B cell (primary cell): ENCODE measurements at regions not wholly inside any gene's neighbourhood (a gene's known extent, or its start where the extent isn't known, plus 50 kb on each side); places are given as distances from the start of the nearest gene placed in this dataset.
A peak's percentile ranks its signal among the peaks of the same experiment; 100 is the strongest.
"Not testable (repeated sequence)": the region's sequence is repeated elsewhere in the genome, so short reads cannot be mapped to it uniquely, and the experiment has no call there.

ENCODE experiments used
- ATAC-seq: fragments of 200-7000 bp; cut with Tn5 transposase; one replicate; pipeline ENCODE4 v1.10.0; 2021; ENCODE audit warnings: low read depth, mild to moderate bottlenecking, moderate number of reproducible peaks, moderate library complexity
- CTCF ChIA-PET: fragments of 350-600 bp; sonication (Branson Sonifier 250); formaldehyde crosslinking; loops from one replicate; lab custom pipeline; 2021; ENCODE audit warnings: antibody characterized with exemption, inconsistent platforms; lab: Charles Lee
- POLR2A ChIA-PET: fragments of 350-600 bp; sonication (Branson Sonifier 250); formaldehyde crosslinking; loops from one replicate; lab custom pipeline; 2021; ENCODE audit warnings: antibody characterized with exemption; lab: Charles Lee
- DNase-seq: peaks from one replicate; pipeline ENCODE4 v3.0.0; 2013
- H2AFZ ChIP-seq: 2 replicates; pipeline ENCODE4 v1.6.1; 2012; ENCODE audit warnings: mild to moderate bottlenecking, low read depth, low read length; ENCODE audit not compliant: insufficient read depth, poor library complexity, severe bottlenecking
- H3K27ac ChIP-seq, 2 donors: 1 replicate in 1 of 2; 2 replicates in 1 of 2; pipeline ENCODE4 v1.5.1; 2012 to 2013; ENCODE audit warnings: low read length in 2 of 2, mild to moderate bottlenecking in 2 of 2, moderate library complexity in 1 of 2
- H3K27me3 ChIP-seq, 4 experiments: fragments of 200-600 bp in 1 of 4; sonication (generic) in 1 of 4; replicated peaks in 1 of 4; 1 replicate in 2 of 4; 2 replicates in 2 of 4; pipeline versions ENCODE4 v1.6.1 to v1.7.0; 2013 to 2016; ENCODE audit warnings: low read length in 3 of 4, mild to moderate bottlenecking in 2 of 4, mixed read lengths in 1 of 4, moderate library complexity in 1 of 4; ENCODE audit not compliant: insufficient read depth in 4 of 4, control insufficient read depth in 3 of 4; ENCODE audit errors: control extremely low read depth in 1 of 4
- H3K36me3 ChIP-seq, 2 experiments: replicated peaks in 1 of 2; 1 replicate in 1 of 2; 2 replicates in 1 of 2; pipeline versions ENCODE4 v1.6.1 to v1.7.1; 2013; ENCODE audit warnings: low read length in 1 of 2; ENCODE audit not compliant: insufficient read depth in 2 of 2, control insufficient read depth in 1 of 2; ENCODE audit errors: control extremely low read depth in 1 of 2, extremely low read depth in 1 of 2
- H3K4me1 ChIP-seq, 2 donors: fragments of 200-600 bp in 1 of 2; sonication (generic) in 1 of 2; 1 replicate in 1 of 2; 2 replicates in 1 of 2; pipeline versions ENCODE4 v1.5.1 to v1.6.1; 2013 to 2017; ENCODE audit warnings: low read length in 2 of 2; ENCODE audit not compliant: control insufficient read depth in 2 of 2, insufficient read depth in 2 of 2
- H3K4me2 ChIP-seq: replicated peaks from 2 replicates; pipeline ENCODE3; 2012; ENCODE audit warnings: mild to moderate bottlenecking, low read depth, low read length; ENCODE audit not compliant: poor library complexity, severe bottlenecking
- H3K4me3 ChIP-seq, 5 experiments: fragments of 200-600 bp in 1 of 5; sonication (generic) in 1 of 5; 1 replicate in 3 of 5; 2 replicates in 2 of 5; pipeline versions ENCODE4 v1.5.1 to v1.7.0; 2011 to 2016; ENCODE audit warnings: low read length in 4 of 5, mild to moderate bottlenecking in 4 of 5, low read depth in 2 of 5, control low read depth in 1 of 5, moderate library complexity in 1 of 5; ENCODE audit not compliant: insufficient read depth in 1 of 5; ENCODE audit errors: control extremely low read depth in 1 of 5, extremely low read depth in 1 of 5
- H3K79me2 ChIP-seq: fragments of 200-600 bp; sonication (generic); one replicate; pipeline ENCODE4 v1.6.0; 2016; ENCODE audit warnings: low read length; ENCODE audit not compliant: control insufficient read depth, insufficient read depth
- H3K9ac ChIP-seq: fragments of 200-600 bp; sonication (generic); 2 replicates; pipeline ENCODE4 v1.6.1; 2017; ENCODE audit warnings: mild to moderate bottlenecking, low read length, moderate library complexity
- H3K9me3 ChIP-seq, 3 donors: one replicate each; pipeline versions ENCODE4 v1.6.1 to v1.7.1; 2013; ENCODE audit warnings: low read length in 2 of 3; ENCODE audit not compliant: control insufficient read depth in 2 of 3, insufficient read depth in 1 of 3; ENCODE audit errors: control extremely low read depth in 1 of 3
- H4K20me1 ChIP-seq: 2 replicates; pipeline ENCODE4 v1.6.0; 2012; ENCODE audit warnings: mild to moderate bottlenecking, low read length; ENCODE audit not compliant: insufficient read depth, control insufficient read depth, poor library complexity, severe bottlenecking
- H3K27ac Mint-ChIP-seq: one replicate; pipeline ENCODE4 v1.8.0; 2021; ENCODE audit warnings: mixed read lengths
- H3K27me3 Mint-ChIP-seq: one replicate; pipeline ENCODE4 v1.8.0; 2021; ENCODE audit warnings: mixed read lengths
- H3K4me1 Mint-ChIP-seq: one replicate; pipeline ENCODE4 v1.8.0; 2021; ENCODE audit warnings: mixed read lengths
- H3K4me3 Mint-ChIP-seq: one replicate; pipeline ENCODE4 v1.8.0; 2021; ENCODE audit warnings: mixed read lengths
- H3K9me3 Mint-ChIP-seq: one replicate; pipeline ENCODE4 v1.8.0; 2022; ENCODE audit warnings: mixed read lengths; ENCODE audit not compliant: insufficient read depth
- WGBS: methylation state at CpG from one replicate; pipeline ENCODE4 v1.1.5; 2013; ENCODE audit warnings: missing lambda C conversion rate; ENCODE audit not compliant: insufficient coverage; 5-methylcytosine and 5-hydroxymethylcytosine counted together
- intact Hi-C: fragments of 100-400 bp; cut with micrococcal nuclease; formaldehyde crosslinking; loops from one replicate; pipeline ENCODE4 v1.10.0; 2022

- Mint-ChIP-seq H3K4me1 (peaks cover 12% of the 10 kb centered on the region), H3K27me3 (peaks cover 13% of the 10 kb centered on the region), H3K27ac (peak overlapping the region; percentile 84), H3K4me3 (peak overlapping the region; percentile 83)
- not testable (repeated sequence) for H3K9me3 ChIP-seq, H3K9ac ChIP-seq, H4K20me1 ChIP-seq, H3K4me2 ChIP-seq, H2AFZ ChIP-seq, H3K4me3 ChIP-seq, H3K36me3 ChIP-seq, H3K27ac ChIP-seq, H3K9me3 Mint-ChIP-seq, H3K4me1 ChIP-seq, H3K79me2 ChIP-seq
- WGBS, result 39% methylated on average over 48 of the region's 62 CpGs
- ChIA-PET POLR2A (interaction anchor here (0.6 kb wide), 1 partner anchor 184 kb away, joined by 4 read pairs; no protein-coding TSS in a partner anchor), CTCF (interaction anchor here (0.6 kb wide), 1 partner anchor 456 kb away, joined by 3 read pairs; no protein-coding TSS in a partner anchor)
- H3K27me3 ChIP-seq, result peaks cover 0 to 12% (median 2%) of the 10 kb centered on the region in 4 experiments
- DNase-seq (peak; percentile 45), ATAC-seq (peak; percentile 25)
- intact Hi-C loops, result loop anchor here (10.0 kb wide), 2 partner anchors 196 to 846 kb away; no protein-coding TSS in a partner anchor
These were observed 201.6 kb downstream of the USP22 start for GRCh38 chr17:20840987-20841865.

GRCh38 chr17:20842012-20842411, 200.8 kb downstream of the USP22 start:
- H3K4me2 ChIP-seq, H3K27ac Mint-ChIP-seq, H3K27ac ChIP-seq, H3K9ac ChIP-seq, CTCF ChIA-PET, H2AFZ ChIP-seq, H3K4me1 ChIP-seq, POLR2A ChIA-PET, ATAC-seq, H3K9me3 ChIP-seq, DNase-seq, H4K20me1 ChIP-seq, H3K36me3 ChIP-seq, H3K4me3 ChIP-seq, H3K79me2 ChIP-seq, H3K9me3 Mint-ChIP-seq: not testable (repeated sequence)
- intact Hi-C loops, result loop anchor here (10.0 kb wide), 2 partner anchors 197 to 847 kb away; no protein-coding TSS in a partner anchor
- H3K27me3 Mint-ChIP-seq, result peaks cover 10% of the 10 kb centered on the region
- 86% methylated on average over 7 of the region's 14 CpGs for WGBS
- H3K27me3 ChIP-seq, result peaks cover 0 to 15% (median 2%) of the 10 kb centered on the region in 4 experiments
- peaks cover 12% of the 10 kb centered on the region for H3K4me1 Mint-ChIP-seq
- peak overlapping the region; percentile 62 for H3K4me3 Mint-ChIP-seq

GRCh38 chr17:20843261-20843660, 199.6 kb downstream of the USP22 start:
- H3K79me2 ChIP-seq, H3K9ac ChIP-seq, H3K27me3 Mint-ChIP-seq, DNase-seq, H3K4me2 ChIP-seq, H3K4me1 ChIP-seq, H3K9me3 Mint-ChIP-seq, H3K4me3 ChIP-seq, ATAC-seq, H3K36me3 ChIP-seq, H2AFZ ChIP-seq, H3K9me3 ChIP-seq, H3K27ac Mint-ChIP-seq, H3K27ac ChIP-seq, CTCF ChIA-PET, H4K20me1 ChIP-seq, POLR2A ChIA-PET: not testable (repeated sequence)
- H3K4me3 Mint-ChIP-seq, result peak overlapping the region; percentile 78
- intact Hi-C loops, result loop anchor here (10.0 kb wide), 2 partner anchors 198 to 848 kb away; no protein-coding TSS in a partner anchor
- H3K27me3 ChIP-seq, result peaks cover 0 to 15% (median 2%) of the 10 kb centered on the region in 4 experiments
- 66% methylated on average over 7 of the region's 19 CpGs for WGBS
- peaks cover 12% of the 10 kb centered on the region for H3K4me1 Mint-ChIP-seq
